ENCODE measurements at regions not wholly inside any gene's neighbourhood (a gene's known extent, or its start where the extent isn't known, plus 50 kb on each side); places are given as distances from the start of the nearest gene placed in this dataset.

- no peak for DNase-seq
- no peak overlapping the region for H3K4me3 Mint-ChIP-seq
- no peaks in the 10 kb centered on the region for H3K36me3 Mint-ChIP-seq (ENCODE audit: low read depth)
- no peaks in the 10 kb centered on the region for H3K9me3 Mint-ChIP-seq
- no peak overlapping the region for H3K27ac Mint-ChIP-seq
- no peaks in the 10 kb centered on the region for H3K4me1 Mint-ChIP-seq
- no peaks in the 10 kb centered on the region for H3K27me3 Mint-ChIP-seq (ENCODE audit: low read depth, poor library complexity)
- TF ChIP-seq CTCF (IDR thresholded peaks at IDR 0.05) = no peak
Measured at GRCh38 chr14:28052251-28052650, 714.3 kb upstream of the FOXG1 start.

DNA sequence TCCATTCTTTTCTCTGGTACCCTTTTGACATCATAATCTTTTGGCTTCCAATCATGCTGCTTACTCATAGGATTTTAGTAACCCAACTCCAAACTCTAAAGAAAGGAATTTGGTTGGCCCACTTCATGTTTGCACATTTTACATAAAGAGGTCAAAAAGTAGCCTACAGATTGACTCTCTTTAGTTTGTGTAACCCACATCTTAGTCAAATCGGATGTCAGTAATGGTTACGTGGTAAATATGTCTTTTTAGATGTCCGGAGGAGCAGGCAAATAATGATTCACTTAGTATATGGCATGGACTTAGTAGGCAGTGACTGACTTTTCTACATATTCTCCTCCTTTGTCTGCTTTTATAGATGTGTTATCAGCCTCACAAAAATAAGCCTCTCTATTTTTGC lies 711.6 kb upstream of the FOXG1 start:
- H3K4me3 Mint-ChIP-seq = no peak overlapping the region

GRCh38 chr14:28057359-28058296 lies 709.0 kb upstream of the FOXG1 start:
- Mint-ChIP-seq H3K4me1 (peaks cover 8% of the 10 kb centered on the region), H3K4me3 (no peak overlapping the region), H3K27ac (no peak overlapping the region), H3K36me3 (ENCODE audit: low read depth) (no peaks in the 10 kb centered on the region), H3K9me3 (no peaks in the 10 kb centered on the region), H3K27me3 (ENCODE audit: low read depth, poor library complexity) (no peaks in the 10 kb centered on the region)
- no peak for TF ChIP-seq CTCF (IDR thresholded peaks at IDR 0.05)
- no peak for DNase-seq

More for the DNA sequence above, 711.6 kb upstream of the FOXG1 start:
- Mint-ChIP-seq H3K27ac (no peak overlapping the region), H3K36me3 (ENCODE audit: low read depth) (no peaks in the 10 kb centered on the region), H3K4me1 (peaks cover 8% of the 10 kb centered on the region), H3K27me3 (ENCODE audit: low read depth, poor library complexity) (no peaks in the 10 kb centered on the region), H3K9me3 (no peaks in the 10 kb centered on the region)
- no peak for TF ChIP-seq CTCF (IDR thresholded peaks at IDR 0.05)
- DNase-seq = no peak

DNA sequence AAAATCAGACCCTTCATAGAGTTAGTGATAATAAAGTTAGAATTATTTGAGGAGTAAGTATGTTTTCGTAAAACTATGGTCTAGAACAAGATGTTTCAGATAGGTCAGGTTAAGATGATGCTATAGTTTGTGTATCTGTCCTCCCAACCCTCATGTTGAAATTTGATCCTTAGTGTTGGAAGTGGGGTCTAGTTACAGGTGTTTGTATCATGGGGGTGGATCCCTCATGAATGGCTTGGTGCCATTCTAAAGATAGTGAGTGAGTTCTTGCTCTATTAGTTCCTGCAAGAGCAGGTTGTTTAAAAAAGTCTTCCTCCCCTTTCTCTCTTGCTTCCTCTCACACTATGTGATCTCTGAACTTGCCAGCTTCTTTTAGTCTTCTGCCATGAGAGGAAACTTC lies 707.3 kb upstream of the FOXG1 start:
- TF ChIP-seq CTCF (IDR thresholded peaks at IDR 0.05) = no peak
- Mint-ChIP-seq H3K4me1 (peaks cover 8% of the 10 kb centered on the region), H3K27me3 (ENCODE audit: low read depth, poor library complexity) (no peaks in the 10 kb centered on the region), H3K9me3 (no peaks in the 10 kb centered on the region), H3K36me3 (ENCODE audit: low read depth) (no peaks in the 10 kb centered on the region), H3K27ac (no peak overlapping the region), H3K4me3 (no peak overlapping the region)
- DNase-seq = no peak

GRCh38 chr14:28061006-28061405 lies 705.6 kb upstream of the FOXG1 start:
- Mint-ChIP-seq H3K27me3 (ENCODE audit: low read depth, poor library complexity) (no peaks in the 10 kb centered on the region), H3K4me3 (no peak overlapping the region), H3K9me3 (no peaks in the 10 kb centered on the region), H3K27ac (no peak overlapping the region), H3K4me1 (peaks cover 8% of the 10 kb centered on the region), H3K36me3 (ENCODE audit: low read depth) (no peaks in the 10 kb centered on the region)
- no peak for TF ChIP-seq CTCF (IDR thresholded peaks at IDR 0.05)
- DNase-seq = no peak

GRCh38 chr14:28077021-28077420 lies 689.6 kb upstream of the FOXG1 start:
- H3K36me3 Mint-ChIP-seq (ENCODE audit: low read depth) = no peaks in the 10 kb centered on the region
- no peak overlapping the region for H3K4me3 Mint-ChIP-seq
- TF ChIP-seq CTCF (IDR thresholded peaks at IDR 0.05) = no peak
- no peaks in the 10 kb centered on the region for H3K27me3 Mint-ChIP-seq (ENCODE audit: low read depth, poor library complexity)
- H3K4me1 Mint-ChIP-seq = no peaks in the 10 kb centered on the region
- no peak for DNase-seq
- no peaks in the 10 kb centered on the region for H3K9me3 Mint-ChIP-seq
- H3K27ac Mint-ChIP-seq = no peak overlapping the region

All from nephron progenitor cell (in vitro differentiated cells).